C4-2B (cell line): ENCODE measurements at regions not wholly inside any gene's neighbourhood (a gene's known extent, or its start where the extent isn't known, plus 50 kb on each side); places are given as distances from the start of the nearest gene placed in this dataset.

Experiments
- ZFX ChIP-seq: fragments of 450-650 bp; IDR thresholded peaks from 2 replicates; pipeline ENCODE4 v1.6.1; 2017
- TF ChIP-seq, protein P1 (sequence below): fragments of 450-650 bp; conservative IDR thresholded peaks from 2 replicates; pipeline ENCODE4 v1.5.1; 2017; ENCODE audit warnings: mild to moderate bottlenecking

DNA sequence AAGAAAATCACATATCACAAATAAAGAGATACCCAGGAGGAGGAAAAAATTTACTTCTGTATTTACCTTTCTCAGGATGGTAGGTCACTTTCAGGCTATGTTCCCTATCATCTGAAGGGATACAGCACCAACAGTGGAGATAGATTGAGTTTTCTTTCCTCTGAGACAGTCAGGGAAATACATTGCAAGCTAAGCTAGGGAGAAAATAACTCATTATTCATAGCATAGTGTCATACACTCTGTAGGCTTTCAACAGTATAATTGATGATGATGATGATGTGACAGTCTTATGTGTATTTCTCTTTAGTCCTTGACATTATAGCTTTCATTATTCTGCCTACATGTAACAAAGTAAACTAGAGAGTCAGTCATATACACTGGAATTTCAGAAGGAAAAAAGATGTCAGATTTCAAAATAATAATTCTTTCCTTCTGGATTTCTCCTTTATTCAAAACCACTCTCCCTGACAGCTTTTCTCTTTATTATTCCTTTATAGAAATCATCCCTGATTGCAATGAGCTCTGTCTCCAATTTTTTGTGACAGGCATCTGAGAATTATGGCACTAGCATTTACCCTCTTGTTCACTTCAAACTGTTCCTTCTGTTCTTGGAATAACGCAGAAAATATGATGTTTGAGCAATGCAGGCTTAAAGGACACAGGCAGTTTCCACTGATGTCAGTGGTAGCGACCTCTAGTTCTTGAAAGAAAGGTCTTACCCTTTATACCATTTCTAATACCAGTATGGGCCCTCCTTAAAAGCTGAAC is 169.1 kb upstream of the EPHA5 start:
- TF ChIP-seq, protein P1, sequence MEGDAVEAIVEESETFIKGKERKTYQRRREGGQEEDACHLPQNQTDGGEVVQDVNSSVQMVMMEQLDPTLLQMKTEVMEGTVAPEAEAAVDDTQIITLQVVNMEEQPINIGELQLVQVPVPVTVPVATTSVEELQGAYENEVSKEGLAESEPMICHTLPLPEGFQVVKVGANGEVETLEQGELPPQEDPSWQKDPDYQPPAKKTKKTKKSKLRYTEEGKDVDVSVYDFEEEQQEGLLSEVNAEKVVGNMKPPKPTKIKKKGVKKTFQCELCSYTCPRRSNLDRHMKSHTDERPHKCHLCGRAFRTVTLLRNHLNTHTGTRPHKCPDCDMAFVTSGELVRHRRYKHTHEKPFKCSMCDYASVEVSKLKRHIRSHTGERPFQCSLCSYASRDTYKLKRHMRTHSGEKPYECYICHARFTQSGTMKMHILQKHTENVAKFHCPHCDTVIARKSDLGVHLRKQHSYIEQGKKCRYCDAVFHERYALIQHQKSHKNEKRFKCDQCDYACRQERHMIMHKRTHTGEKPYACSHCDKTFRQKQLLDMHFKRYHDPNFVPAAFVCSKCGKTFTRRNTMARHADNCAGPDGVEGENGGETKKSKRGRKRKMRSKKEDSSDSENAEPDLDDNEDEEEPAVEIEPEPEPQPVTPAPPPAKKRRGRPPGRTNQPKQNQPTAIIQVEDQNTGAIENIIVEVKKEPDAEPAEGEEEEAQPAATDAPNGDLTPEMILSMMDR: no peak
- TF ChIP-seq ZFX: no peak
